NCI-H2081 (cell line): ENCODE measurements at regions not wholly inside any gene's neighbourhood (a gene's known extent, or its start where the extent isn't known, plus 50 kb on each side); places are given as distances from the start of the nearest gene placed in this dataset.

ENCODE experiments used
- DNase-seq, 2 experiments: peaks; one replicate each; lab custom pipeline; 2025; lab: John Stamatoyannopoulos, UW

DNA sequence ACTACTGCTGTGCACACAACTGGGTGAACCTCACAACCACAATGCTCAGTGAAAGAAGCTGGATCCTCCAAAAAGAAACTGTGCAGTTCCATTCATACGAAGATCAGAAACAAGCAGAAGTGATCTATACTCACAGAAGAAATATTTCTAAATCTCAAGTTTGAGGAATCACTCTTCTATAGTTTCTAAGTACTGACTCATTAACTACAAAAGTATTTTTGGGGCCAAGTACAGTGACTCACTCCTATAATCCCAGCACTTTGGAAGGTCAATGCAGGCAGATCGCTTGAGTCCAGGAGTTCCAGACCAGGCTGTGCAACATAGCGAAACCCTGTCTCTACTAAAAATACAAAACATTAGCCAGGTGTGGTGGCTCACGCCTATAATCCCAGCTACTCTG lies 51.3 kb upstream of the RELL1 start:
- no peak for DNase-seq
